ENCODE measurements at regions not wholly inside any gene's neighbourhood (a gene's known extent, or its start where the extent isn't known, plus 50 kb on each side); places are given as distances from the start of the nearest gene placed in this dataset.

DNA sequence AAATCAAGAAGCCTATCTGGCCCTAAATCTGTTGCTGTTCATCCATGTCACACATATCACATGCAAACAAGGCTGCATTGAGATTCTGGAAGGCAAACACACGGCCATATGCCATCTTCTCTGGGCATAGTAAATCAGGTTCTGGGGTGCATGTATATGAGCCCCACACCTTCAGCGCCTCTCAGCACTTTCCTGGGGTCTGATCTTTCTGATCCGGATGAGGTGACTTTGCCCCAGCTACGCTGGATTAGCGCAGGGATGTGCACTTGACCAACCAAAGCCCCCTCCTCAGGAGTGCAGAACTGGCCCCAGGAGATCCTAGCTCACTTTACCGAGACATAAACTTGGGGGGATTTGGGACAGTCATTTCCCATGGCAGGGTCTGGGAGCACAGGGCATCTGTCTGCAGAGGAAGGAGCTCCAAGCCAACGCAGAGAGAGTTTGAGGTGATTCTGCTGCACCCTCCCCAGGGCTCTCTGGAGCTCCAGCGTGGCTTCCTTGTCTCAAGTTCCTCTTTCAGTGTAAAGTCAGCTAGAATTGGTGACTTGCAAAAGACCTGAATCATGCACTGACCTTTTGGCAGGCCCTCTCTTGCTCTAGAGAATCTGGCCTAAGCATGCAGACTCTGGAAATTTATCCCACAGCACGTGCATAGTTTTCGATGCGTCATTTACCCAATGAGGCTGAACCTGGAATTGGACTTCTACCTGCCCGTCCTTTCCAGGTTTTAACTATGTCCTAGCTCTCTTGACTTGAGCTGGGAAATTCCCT lies 63.5 kb upstream of the KLF13 start:
- DNase-seq (ENCODE audit: low read depth): no peak

DNA sequence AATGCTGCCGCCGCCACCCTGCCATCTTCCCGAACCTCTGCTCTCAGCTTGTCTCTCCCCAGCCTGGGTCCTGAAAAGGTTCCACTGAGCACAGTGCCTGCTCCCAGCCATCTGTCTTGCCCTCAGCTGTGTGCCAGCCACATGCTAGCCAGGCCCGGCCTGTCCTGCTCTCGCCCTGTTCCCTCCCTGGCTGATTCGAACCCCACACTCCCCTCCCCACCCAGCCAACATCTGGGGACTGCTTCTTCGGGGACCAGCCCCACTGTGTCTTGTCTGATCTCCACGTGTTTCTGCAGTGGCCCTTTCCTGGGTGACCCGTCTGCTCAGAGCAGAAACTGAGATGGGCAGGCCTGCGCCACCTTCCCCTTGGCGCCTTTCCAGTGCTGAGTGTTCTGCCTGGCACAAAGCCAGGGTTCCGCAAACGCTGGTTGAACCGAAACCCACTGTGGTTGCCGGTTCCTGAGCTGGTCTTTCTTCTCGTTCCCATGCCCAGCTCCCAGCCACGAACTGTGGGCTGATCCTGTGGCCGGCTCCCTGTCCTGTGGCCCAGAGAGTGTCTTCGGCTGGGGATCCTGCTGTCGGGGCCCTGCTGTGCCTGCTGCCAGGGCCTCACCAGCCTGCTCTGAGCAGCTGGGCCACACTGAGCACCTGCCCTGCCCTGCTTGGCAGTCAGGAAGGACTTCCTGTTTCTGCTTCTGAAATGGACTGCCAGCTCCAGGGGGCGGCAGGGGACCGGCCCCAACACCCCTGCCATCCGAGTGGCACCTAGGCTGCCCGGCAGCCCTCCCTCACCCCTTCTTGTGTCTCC lies 62.7 kb upstream of the KLF13 start:
- peak; percentile 63 for DNase-seq (ENCODE audit: low read depth)

DNA sequence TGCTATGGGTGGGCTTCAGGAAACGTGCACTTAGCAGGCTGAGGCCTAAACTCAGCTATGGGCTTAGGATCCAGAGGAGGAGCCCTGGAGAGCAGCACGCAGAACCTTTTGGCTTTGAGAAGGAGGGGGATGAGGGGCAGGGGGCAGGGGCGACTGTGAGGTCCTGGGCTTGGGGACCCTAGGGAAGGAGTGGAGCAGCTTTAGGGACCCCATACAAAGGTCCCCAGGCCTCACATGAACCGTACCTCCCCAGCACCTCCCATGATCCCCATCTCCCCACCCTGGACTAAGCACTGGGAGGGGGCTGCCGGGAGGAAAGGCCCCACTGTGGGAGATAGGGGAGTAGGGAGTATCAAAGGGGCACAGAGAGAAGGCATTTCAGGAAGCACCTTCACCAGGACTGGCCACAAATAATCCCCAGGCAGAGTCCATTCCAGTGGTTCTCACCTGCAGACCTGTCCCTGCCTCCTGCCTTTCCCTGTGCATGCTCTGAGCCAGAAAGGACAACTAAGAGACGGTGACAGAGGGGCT lies 62.0 kb upstream of the KLF13 start:
- DNase-seq (ENCODE audit: low read depth): no peak

DNA sequence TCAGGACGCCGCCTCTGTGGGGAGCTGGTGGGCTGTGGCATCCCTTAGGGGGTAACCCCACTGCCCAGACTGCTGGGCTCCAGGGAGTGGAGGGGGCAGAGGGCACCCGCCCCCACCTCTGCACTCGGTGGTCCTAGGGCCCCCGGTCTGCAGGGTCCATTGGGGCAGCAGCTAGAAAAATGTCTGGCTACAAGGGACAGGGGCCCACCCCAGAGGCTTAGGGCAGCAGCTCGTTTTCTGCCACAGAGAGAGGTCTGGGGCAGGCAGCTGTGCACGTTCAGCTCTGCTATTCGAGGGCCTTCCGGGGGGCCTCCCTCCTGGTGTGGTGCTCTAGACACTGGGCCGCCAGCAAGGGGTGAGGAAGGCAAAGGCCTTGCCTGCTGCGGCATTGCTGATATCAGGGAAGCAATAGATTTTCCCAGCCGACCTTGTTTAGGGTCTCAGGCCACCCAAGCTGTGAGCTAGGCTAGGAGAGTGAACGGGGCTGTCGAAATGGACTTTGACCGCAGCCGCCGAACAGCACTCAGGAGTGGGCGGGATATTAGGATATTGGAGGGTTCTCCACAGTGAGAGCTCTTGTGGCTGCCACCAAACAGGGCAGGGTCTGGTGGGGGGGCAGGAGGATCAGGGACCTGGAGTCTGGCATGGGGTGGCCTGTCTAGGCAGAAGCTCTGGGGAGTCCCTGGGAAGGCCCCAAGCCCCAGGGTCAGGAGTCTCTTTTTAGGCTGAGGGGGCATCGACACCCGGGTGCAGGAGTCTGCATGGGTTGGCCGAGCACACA lies 61.4 kb upstream of the KLF13 start:
- no peak for DNase-seq (ENCODE audit: low read depth)

DNA sequence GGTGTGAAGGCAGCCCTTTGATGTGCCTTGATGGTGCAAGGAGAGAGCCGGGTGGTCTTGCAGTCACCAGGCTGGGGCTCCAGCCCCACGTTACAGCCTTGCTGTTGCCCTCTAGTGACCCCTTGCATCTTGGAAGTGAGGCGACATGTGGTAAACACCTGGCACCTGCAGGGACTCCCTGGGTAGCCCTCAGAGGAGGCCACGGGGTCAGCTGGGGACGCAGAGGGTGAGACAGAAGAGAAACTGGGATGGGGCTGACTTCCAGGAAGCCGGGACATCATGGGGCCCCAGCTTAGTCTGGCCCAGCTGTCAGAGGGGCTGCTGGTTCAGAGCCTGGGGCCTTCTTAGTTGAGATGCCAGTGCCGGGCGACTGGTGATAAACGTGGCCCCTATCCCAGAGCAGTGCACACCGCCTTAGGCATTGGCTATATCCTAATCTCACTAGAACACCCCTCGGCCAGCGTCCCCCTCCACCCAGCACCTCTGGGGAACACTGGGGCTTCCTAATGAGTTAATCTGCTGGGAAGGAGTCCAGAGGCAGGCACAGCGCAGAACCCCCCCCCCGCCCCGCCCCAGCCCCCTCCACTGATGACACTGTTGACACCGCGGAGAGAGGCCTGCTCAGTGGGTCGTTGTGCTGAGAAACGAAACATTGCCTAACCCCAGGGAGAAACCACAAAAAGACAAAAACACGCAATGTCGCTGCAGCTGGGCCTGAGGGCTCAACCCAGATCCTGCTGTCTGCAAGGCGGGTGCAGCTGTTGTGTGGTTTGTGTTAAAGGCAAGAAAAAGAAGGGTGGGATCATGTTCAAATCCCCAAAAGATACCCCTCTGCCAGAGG lies 60.5 kb upstream of the KLF13 start:
- DNase-seq (ENCODE audit: low read depth): peak; percentile 54

DNA sequence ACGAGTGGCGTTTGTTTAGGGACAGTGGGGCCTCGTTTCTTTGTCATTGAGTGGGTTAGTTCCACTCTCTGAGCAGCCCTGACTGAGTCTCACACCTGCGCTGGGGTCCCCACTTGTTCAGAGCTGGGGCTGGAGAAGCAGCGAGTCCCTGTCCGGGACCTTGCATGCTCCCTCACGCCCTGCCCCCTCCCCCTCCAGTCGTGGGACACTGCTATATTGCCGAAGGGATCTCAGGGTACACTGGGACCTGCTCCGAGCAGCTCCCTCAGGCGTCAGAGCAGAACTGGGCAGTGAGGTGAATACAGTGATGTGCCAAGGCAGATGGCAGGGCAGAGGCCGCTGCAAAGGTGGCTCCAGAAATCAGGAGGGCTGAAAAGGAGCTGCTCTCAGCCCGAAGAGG lies 59.9 kb upstream of the KLF13 start:
- no peak for DNase-seq (ENCODE audit: low read depth)

DNA sequence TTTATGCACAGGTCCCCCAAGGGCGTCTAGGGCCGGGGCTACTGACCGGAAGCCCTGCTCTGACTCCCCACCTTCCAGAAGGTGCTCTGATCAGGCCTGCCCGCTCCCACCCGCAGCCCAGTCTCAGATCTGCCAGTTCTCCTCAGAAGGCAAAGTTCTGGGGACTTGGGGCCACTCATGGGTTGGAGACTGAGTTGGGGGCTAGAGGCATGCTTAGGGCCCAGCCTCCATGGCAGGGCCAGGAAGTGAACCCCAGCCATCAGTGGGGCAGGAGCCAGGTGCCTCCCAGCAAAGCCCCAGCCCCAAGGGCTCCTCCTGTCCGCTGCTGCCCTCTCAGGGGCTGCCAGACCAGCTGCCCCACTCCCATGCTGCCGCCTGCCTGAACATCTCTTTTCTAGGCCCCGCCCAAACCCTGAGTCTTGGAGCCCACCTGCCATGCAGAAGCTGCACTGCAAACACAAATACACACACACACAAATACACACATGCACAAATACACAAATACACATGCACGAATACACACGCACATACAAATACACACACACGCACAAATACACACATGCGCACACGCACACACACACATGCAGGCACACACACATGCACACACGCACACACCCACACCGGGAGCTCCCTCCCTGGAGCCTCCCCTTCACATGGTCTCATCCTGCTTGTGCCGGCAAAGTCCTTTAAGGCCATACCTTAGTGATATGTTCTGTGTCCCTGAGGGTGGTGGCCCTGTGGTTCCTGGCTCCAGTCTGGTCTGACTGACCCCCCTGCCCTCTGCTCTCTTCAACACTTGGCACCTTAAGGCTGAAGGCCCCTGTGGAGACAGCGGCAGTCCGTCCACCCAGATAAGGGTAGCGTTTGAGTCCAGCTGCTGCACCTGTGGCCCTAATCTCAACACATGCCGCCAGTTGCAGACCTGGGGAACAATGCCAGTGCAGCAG lies 59.2 kb upstream of the KLF13 start:
- DNase-seq (ENCODE audit: low read depth): no peak

DNA sequence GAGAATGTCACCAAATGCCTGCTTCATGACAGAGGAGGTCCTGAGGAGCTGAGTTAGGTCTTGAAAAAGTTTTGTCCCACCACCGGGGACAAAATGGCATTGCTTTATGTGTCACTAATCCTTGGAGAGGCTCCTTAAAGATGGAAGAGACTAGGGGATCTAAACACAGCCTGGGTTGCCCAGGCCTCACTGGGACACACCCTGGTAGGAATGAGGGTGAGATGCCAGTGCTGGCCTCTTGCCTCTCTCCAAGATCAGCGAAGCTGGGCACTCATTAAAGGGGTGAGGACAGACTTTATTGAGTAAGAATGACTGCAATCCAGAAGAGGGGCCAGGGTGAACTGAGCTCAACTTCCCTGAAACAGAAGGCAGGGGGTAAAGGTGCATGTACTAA lies 58.5 kb upstream of the KLF13 start:
- DNase-seq (ENCODE audit: low read depth): no peak

DNA sequence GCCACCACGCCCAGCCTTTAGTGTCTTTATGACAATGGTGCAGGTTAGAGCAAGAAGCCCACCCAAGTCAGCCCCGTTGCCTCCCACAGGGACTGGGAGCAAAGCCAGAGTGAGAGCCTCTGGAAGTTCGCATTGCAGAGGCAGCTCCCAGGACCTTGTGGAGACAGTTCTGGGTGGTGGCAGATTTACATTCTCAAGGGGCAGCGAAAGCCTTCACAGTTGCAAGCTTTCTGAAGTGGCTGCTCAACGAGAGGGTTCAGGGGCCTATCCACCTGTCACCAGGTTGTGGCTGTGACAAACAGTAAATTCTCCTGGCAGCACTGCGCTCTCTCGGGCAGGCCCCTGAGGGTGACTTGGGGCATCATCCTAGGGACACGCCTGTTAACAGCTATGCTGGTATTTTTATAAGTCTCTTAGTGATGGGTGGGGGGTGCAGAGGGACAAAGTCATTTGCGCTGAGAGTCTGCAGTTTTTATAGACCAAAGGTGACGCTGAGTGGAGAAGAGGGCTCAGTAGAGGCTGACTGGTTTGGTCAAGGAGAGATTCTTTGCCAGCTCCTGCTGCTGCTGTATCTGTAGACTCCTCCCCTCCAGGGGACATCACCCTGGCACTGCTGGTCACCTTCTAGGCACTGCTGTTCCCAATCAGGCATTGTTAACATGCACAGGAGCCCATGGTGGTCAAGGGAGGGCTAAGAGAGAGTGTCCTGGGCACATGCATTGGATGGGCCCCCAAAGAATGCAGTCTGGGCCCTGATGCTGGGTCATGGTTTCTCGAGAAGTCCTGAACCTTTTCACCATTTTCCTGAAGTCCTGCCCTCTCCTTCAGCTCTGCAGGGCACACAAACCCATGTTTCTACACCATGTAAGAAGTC lies 57.5 kb upstream of the KLF13 start:
- DNase-seq (ENCODE audit: low read depth): no peak

DNA sequence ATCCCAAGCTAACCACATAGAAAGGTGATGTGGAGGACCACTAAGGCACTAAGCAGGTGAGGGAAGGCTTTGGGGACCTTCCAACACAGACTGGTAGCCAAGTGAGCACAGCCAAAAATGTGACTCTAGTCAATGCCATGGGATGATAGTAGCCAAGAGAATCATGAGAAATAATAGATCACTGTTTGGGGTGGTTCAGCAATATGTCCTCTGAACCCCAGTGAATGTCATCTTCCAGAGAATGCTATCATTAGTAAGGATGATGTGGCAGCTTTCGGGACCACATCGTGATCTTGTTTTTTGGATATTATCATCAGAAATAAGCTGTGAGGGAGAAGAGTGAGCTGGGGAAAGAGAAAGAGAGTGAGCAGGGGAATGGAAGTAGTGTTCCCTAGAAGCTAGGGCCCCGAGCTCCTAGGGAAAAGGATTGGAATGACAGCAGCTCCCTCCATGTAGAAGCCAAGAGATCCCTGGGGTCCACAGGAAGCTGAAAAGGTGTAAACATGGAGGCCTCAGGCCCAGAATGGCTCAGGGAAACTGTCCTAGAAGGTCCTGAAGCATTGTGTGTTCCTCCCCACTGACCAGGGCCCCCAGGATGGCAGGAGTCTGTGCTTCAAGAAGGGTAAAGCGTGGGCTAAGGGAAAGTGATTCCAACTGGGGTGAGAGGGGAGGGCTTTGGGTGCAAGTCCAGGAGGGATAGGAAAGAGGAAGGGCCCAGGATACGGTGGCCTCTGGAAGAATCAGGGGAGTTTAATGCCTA lies 56.6 kb upstream of the KLF13 start:
- no peak for DNase-seq (ENCODE audit: low read depth)

DNA sequence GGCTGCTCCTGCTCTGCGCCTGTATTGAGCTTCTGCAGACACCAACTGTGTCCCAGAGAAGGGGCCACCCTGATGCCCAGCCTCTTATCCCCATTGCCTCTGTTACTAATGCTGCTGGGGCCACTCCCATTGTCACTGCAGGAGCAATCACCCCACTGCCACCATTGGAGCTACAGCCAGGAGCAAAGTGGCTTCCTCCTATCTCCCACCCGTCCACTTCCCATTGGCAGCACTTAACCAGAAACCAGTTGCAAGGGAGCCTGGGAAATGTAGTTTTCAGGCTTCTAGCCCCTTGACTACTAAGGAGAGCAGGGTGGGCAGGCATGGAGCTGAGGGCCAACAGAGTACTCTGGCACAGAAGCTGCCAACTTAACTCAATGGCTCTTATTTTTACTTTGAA lies 55.9 kb upstream of the KLF13 start:
- DNase-seq (ENCODE audit: low read depth): no peak

DNA sequence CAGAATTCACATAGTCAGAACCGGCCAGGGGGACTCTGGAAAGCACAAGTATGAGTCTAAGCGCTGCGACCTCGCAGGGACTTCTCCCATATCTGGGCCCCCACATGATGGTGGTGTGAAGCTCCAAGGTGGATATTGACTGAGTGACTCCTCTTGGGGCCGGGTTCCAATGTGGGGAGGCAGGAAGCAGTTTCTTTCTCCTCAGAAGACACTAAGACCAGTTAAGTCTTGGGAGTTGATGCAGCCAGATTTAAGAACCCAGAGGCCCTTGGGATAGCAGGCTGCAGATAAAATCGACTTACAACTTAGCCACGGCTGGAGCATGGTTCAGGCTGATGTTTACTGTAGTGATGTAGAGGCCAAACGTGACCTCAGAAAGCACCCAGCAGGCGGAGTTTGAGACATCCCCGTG lies 55.4 kb upstream of the KLF13 start:
- no peak for DNase-seq (ENCODE audit: low read depth)

DNA sequence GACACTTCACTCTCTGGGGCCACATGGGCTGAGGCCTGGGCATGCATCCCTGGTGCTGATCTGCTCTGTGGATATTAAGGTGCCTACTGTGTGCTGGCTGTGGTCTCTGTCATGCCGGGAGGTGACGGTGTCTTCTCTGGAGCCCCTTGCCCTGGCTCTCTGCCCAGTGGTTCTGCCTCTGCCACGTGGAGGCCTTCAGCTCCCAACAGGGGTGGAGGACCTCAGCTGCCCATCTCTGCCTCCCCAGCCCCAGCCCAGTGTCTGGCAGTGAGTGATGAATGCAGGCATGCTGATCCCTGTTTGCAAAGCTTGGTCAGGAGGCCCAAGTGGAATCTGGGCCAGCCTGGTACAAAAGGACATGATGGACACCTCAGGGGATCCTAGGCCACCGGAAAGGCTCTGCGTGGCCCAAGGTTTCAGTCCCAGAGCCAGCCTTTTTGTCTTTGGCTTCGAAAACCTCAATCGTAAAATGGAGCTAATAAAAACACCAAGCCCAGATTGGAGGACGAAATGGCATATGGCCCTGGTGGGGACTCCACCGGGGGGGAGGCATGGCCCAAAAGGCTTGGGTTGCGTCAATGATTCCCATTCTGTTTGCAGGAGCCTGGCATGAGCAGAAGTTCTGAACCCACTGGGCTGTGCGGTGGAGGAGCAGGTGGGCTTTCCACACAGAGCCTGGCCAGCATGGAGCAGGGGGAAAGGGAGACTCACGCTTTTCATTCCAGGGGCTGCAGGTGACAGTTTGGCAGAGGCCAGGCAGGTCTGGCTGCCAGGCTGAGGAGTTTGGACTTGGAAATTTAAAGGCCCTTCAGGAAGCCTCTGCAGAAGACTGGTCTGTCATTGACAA lies 54.7 kb upstream of the KLF13 start:
- DNase-seq (ENCODE audit: low read depth): no peak

DNA sequence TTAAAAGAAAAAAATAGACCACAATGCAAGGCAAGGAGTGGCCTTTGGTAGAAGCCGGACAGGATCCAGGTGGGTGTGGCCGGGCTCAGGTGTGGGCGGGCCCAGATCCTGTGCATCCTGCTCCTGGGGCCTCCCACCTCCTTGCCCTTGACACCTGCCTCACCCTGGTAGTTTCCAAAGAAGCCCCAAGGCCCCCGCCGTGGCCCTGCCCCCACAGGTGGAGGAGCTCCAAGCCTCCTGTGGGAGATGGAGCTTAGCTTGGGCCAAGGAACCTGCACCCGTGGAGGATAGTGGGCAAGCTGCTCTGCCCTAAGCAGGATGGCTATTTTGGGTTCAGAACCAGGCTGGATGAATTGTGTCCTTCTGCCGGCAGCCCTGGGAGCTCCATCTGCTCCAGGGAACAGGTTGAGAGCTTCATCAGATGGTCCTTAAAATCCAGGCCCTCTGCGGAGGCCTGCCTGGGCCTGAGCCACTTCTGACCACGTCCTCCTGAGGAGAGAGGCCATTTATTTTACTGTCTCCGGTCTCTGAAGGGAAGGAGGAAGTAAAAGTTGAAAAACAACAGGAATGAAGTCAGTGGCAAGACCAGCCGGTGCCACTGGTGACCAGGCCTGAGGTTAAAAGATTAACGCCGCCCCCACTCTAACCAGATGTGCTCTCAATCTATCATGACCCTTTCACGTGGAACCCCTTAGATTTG lies 53.9 kb upstream of the KLF13 start:
- no peak for DNase-seq (ENCODE audit: low read depth)

DNA sequence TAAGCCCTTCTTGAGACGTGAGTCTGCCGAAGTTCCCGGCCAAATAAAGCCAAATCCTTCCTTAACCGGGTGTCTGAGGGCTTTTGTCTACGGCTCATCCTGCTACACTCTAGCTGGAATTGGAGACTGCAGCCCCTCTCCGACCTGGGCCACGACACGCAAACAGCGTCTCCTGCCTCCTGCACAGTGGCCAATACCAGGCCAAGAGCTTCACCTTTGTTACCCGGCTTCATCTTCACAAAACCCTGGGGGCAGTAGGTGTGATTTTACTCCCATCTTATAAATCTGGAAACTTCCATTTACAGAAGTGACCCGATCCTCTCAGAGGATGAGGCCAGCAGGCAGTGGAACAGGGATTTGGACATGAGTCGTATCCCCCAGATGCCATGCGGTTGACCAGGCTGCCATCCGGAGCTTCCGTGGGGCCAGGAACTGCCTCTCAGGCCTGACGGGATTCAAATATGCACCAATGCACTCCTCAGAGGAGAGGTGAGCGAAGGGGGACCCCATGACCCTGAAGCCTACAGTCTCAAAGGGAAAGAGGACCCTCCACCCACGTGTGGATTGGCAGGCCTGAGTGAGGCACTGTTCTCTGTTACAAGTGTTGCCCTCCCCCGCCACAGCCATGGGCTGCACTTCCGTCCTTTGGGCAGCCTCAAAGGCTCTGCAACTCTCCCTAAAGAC lies 53.2 kb upstream of the KLF13 start:
- DNase-seq (ENCODE audit: low read depth): no peak
